NB4 (cell line): ENCODE measurements at regions not wholly inside any gene's neighbourhood (a gene's known extent, or its start where the extent isn't known, plus 50 kb on each side); places are given as distances from the start of the nearest gene placed in this dataset.

Experiments
- MYC ChIP-seq: IDR thresholded peaks from 2 replicates; pipeline ENCODE4 v1.6.1; 2011; ENCODE audit warnings: low read depth, low read length
- POLR2A ChIP-seq: IDR thresholded peaks from 2 replicates; pipeline ENCODE4 v1.6.1; 2011; ENCODE audit warnings: mild to moderate bottlenecking; ENCODE audit not compliant: insufficient read length; ENCODE audit errors: extremely low read depth
- TF ChIP-seq, protein P1 (sequence below): IDR thresholded peaks from one replicate; pipeline ENCODE4 v1.5.1; 2012; ENCODE audit warnings: low read depth, low read length

DNA sequence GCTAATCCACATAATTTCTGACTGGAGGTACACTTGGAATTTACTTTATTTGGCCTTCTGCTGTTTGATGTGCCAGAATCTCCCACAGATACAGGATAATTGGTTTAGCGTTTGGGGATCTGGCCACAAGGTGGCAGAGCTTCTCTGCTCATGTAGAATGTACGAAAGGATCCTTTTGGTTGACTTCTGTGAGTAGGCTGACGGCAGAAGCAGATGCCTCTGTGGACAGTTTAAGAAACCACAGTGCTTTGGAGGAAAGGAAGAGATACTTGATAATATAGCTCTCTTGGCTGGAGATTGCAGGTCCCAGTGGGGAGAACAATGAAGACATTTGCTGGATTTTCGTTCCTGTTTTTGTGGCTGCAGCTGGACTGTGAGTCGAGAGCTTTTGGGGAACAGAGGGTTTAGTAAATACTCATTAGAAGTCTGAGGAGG lies 75.3 kb upstream of the OR4E1 start:
- TF ChIP-seq POLR2A (no peak), MYC (no peak)
- TF ChIP-seq, protein P1, sequence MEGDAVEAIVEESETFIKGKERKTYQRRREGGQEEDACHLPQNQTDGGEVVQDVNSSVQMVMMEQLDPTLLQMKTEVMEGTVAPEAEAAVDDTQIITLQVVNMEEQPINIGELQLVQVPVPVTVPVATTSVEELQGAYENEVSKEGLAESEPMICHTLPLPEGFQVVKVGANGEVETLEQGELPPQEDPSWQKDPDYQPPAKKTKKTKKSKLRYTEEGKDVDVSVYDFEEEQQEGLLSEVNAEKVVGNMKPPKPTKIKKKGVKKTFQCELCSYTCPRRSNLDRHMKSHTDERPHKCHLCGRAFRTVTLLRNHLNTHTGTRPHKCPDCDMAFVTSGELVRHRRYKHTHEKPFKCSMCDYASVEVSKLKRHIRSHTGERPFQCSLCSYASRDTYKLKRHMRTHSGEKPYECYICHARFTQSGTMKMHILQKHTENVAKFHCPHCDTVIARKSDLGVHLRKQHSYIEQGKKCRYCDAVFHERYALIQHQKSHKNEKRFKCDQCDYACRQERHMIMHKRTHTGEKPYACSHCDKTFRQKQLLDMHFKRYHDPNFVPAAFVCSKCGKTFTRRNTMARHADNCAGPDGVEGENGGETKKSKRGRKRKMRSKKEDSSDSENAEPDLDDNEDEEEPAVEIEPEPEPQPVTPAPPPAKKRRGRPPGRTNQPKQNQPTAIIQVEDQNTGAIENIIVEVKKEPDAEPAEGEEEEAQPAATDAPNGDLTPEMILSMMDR: peak; percentile 82
